ENCODE measurements at regions not wholly inside any gene's neighbourhood (a gene's known extent, or its start where the extent isn't known, plus 50 kb on each side); places are given as distances from the start of the nearest gene placed in this dataset.

DNA sequence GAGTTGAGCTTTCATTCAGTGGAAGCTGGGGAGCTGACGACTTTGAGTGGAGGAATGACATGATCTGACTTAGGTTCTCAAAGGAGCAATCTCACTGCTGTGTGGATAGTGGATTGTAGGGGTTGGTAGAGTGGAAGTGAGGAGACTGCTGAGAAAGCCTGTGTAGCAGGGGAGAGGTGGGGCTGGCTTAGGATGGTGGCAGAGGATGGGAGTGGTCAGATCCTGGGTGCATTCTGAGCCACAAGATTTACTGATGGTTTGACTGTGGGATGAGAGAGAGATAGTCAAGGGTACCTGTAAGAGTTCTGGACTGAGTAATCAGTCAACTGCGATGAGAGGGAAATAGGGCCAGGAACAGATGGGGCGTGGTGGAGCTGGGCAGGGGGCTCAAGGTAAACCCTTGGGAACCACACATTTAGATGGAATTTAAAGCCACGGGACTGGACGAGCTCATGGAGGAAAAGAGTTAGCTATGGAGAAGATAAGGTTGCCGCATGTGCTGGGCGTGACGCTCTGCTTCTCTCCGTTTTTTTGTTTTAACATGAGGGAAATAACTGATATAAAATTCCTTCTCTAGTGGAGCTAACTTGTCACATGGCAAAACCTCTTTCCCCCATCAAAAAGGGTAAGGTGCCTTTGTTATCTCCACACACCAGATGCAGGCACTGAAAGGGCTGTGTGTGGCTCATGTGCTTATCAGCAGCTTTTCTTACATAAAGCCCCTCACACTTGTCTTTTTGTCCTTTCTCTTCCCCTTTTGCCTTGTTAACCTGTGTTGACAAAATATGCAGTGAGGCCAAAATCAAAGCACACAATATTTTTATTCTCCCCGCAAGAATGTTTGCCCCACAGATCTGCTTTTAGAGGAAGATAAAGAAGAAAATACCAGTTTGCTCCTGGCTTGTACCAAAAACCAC lies 379.8 kb downstream of the TSN start:
- DNase-seq: no peak

- DNase-seq: no peak
These were observed 380.6 kb downstream of the TSN start for GRCh38 chr2:122136056-122136455.

DNA sequence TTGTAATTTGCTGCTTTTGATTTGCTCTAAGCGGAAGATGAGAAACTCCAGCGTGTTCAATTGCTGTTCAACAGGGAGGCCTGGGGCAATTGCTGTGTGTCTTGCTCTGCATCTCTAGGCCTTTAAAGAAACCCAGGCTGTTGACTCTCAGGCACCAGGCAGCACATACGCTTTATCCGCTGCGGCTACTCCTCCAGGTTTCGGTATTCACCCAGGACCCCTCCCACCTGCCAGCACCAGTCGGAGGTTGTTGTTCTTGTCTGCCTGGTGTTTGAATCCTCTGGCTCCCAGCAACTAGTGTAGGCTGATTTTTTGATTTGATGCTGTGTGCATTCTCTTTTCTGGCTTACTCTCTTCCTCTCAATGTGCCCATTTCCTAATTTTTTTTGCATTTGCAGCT lies 383.1 kb downstream of the TSN start:
- DNase-seq: no peak

GRCh38 chr2:122139739-122140420 lies 384.4 kb downstream of the TSN start:
- no peak for DNase-seq

DNA sequence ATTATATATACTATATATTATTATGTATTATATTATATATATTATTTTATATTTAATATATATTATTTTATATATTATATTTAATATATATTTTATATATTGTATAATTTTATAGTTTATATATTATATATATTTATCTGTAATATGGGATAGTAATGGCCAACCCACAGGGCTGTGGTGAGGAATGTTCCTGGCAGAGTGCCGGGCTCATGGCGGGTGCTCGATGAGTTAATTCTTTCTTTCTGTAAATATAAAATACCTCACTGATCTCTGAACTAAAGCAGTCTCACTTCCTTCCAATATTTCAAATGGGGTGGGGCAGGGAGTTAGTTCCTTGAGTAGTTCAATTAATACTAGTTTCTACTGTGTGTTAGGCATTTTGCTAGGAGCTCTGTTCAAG lies 389.4 kb downstream of the TSN start:
- no peak for DNase-seq

DNA sequence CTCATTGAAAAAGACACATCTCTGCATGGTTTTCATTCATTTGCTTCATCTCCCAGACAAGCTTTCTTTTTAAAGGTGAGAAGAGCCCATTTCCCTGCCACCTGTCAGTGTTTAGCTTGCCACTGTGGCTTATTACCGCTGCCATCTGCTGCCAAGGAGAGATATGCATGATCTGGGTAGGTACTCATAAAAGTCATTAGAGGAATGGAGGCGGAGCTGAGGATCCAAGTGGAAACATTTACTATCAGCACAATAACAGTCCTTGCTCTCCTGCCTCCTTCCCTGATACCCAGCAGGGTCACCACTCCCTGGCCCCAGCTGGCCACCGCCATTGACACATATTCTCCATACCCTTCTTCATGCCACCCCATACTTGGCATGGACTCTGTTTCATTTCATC lies 390.4 kb downstream of the TSN start:
- no peak for DNase-seq

- no peak for DNase-seq
These were observed 392.8 kb downstream of the TSN start for GRCh38 chr2:122148128-122148767.

- no peak for DNase-seq
These were observed 395.3 kb downstream of the TSN start for GRCh38 chr2:122150524-122151280.

DNA sequence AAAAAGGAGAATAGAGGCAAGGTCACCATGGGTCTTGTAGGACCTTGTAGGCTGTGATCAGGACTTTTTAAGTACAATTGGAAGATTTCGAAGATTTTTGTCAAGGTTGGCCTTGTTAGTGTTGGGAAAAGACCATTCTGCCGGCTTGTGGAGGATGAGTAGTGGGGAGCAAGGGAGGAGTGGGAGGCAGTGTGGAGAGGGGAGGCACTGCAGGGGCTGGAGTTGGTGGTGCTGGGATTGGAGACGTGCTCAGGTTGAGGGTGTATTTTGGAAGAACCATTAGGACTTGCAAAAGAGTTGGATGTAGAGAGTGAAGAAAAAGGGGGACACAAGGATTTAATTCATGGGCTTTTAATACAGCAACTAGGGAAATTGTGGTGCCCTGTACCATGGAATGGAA lies 397.1 kb downstream of the TSN start:
- no peak for DNase-seq

DNA sequence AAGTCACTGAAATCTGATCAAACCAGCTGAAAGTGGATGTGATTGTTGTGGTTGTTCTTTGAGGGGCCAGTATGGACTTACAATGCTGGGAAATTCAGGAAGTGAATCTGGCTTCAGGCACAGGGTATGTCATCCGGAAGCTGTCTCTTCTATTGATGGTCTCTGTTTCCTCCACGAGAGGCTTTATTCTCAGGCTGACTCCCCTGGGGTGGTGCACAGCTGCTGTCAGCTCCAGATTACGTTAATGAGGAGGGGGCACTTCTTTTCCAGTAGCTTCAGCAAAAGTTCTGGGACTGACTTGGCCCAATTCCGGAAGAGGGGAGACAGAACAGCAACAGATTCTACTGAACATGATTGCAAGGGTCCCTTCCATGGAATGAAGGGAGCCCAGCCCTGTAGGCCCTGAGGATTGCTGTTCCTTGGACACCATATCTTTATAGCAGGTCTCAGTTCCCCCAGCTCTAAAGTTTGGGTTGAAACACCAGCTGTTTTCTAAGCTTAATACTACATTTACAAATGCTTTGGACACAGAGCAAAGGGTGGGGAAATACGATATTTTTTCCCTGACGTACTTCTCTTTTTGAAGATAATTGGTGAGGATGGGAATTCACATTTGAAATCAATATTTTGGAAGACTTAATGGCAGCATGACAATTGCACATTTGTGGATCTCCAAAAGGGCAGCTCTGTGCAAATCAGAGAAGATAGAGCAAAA lies 400.9 kb downstream of the TSN start:
- no peak for DNase-seq

DNA sequence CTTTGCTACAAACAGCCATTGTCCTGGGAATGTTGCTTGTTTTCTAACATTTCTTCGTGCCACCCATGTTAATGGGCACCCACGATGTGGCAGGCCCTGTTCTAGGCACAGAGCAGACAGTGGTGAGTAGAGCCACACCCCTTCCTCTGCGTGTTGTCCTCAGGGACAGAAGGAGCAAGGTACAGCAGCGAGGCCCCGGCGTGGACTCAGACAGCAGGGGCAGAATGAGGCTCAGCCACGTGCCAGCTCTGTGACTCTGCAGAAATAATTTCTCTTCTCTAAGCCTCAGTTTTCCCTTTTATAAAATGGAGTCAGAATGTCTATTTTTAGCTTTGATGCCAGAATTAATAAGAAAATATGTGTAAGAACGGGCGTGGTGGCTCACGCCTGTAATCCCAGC lies 401.7 kb downstream of the TSN start:
- DNase-seq: no peak

GRCh38 chr2:122163617-122164016 lies 408.2 kb downstream of the TSN start:
- DNase-seq: no peak

DNA sequence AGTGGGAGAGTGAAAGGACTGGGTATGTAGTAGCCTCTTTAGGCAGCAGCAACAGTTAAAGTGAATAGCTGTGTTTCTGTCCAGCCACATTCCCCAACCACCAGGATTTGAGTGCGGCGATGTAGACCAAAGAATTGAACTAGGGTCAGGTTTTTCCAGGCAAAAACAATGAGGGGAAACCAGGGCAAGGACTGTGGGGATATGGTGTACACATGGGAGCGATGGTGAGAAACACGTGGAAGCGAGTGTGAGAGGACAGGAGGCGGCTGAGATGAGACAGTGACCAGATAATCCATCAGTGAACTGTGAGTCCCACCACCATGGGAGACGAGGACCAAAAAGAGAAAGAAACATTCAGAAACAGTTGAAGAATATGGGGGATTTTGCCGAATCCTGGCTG lies 409.5 kb downstream of the TSN start:
- no peak for DNase-seq

- no peak for DNase-seq
These were observed 411.4 kb downstream of the TSN start for GRCh38 chr2:122166820-122167219.

GRCh38 chr2:122167515-122167914 lies 412.1 kb downstream of the TSN start:
- no peak for DNase-seq

GRCh38 chr2:122168799-122169198 lies 413.3 kb downstream of the TSN start:
- no peak for DNase-seq

- DNase-seq: no peak
These were observed 417.4 kb downstream of the TSN start for GRCh38 chr2:122172812-122173211.

DNA sequence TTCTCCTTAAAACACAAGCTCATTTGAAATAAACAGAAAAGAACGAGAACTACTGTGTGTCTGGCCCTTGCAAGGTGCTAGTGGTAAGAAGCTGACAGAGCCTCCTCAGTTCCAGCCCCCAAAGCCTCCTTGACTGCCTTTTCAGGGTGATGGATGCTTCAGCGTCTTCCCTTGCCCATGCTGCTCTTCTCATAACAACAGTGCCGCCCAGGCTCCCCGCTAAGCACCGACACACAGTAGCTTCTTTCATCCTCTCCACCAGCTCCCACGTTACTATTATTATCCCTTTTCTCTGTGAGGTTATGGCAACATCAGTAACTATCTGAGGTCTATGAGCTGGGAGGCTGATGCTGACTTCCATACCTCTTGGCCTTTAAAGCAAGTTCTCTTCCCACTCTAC lies 418.6 kb downstream of the TSN start:
- DNase-seq: no peak

GRCh38 chr2:122179492-122180165 lies 424.2 kb downstream of the TSN start:
- DNase-seq: no peak

DNA sequence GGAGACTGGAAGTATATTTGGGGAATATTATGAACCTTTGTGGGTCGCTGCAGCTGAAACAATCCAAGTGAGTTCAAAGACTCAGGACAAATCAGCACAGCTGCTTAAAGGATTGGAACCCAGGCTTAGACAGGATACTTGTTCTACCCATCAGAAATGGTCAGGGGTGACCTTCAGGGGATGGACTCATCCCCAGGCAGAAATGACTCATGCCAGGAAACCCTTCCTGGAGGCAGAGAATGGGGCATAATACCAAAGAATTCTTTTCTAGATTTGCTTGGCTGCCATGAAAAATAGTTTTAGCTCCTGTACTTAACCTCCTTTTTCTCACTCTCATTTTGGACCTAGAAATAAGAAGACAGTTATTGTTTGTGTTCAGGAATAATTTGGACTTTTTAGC lies 425.5 kb downstream of the TSN start:
- DNase-seq: no peak

DNA sequence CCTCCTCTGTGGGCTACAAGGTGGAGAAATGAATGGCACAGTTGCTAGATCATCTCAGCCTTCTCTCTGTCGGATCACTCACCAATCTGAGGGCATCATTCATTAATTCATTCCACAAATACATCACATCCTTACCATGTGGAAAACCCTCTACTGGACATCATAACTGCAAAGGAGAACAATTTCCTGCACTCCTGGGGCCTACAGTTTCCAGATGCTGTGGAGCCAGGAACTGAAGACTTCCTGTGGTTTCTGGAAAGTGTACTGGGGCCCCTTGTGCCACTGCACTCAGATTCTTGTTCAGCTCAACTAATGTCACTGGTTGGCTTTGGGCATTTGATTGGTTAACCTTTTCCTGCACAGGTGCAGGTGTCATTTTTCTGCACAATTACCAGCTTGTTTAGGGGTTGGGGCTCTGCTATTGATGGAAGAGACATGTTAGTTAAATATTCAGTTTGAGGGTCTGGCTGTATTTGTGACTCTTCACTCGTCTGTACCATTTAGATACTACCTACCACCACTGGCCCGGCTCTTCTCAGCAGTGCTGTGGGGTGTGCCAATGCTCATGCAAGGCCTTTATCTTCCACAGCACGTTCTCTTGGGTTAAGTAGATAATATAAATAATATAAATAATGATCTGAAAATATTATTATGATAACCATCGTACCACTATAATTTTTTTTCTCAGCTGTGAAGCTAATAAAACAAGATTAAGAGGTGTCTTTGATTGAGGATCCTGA lies 427.3 kb downstream of the TSN start:
- DNase-seq: no peak

All from activated CD4-positive, alpha-beta T cell treated with anti-CD3 and anti-CD28 coated beads, Interleukin-2, amount 50 U/mL, for 48 hours (primary cell).